MM.1S (cell line): ENCODE measurements at regions not wholly inside any gene's neighbourhood (a gene's known extent, or its start where the extent isn't known, plus 50 kb on each side); places are given as distances from the start of the nearest gene placed in this dataset.

Experiments
- EZH2 ChIP-seq: fragments of 300-600 bp; sonication (generic); optimal IDR thresholded peaks from 2 replicates; pipeline ENCODE3; 2017; ENCODE audit warnings: low read depth, mild to moderate bottlenecking, antibody characterized with exemption, low read length, mixed read lengths
- EZH2phosphoT487 ChIP-seq: fragments of 300-600 bp; sonication (generic); IDR thresholded peaks from 2 replicates; pipeline ENCODE4 v1.6.1; 2018; ENCODE audit warnings: antibody characterized with exemption, low read length
- TF ChIP-seq, protein P1 (sequence below): fragments of 300-600 bp; sonication (generic); IDR thresholded peaks from 2 replicates; pipeline ENCODE4 v1.5.1; 2016; ENCODE audit warnings: antibody characterized with exemption, low read length, mixed read lengths

- no peak for TF ChIP-seq EZH2phosphoT487
- TF ChIP-seq, protein P1, sequence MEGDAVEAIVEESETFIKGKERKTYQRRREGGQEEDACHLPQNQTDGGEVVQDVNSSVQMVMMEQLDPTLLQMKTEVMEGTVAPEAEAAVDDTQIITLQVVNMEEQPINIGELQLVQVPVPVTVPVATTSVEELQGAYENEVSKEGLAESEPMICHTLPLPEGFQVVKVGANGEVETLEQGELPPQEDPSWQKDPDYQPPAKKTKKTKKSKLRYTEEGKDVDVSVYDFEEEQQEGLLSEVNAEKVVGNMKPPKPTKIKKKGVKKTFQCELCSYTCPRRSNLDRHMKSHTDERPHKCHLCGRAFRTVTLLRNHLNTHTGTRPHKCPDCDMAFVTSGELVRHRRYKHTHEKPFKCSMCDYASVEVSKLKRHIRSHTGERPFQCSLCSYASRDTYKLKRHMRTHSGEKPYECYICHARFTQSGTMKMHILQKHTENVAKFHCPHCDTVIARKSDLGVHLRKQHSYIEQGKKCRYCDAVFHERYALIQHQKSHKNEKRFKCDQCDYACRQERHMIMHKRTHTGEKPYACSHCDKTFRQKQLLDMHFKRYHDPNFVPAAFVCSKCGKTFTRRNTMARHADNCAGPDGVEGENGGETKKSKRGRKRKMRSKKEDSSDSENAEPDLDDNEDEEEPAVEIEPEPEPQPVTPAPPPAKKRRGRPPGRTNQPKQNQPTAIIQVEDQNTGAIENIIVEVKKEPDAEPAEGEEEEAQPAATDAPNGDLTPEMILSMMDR = no peak
- no peak for TF ChIP-seq EZH2
These were observed 259.1 kb upstream of the USP24 start for GRCh38 chr1:55474168-55474786.
